K562 (cell line): ENCODE measurements at regions not wholly inside any gene's neighbourhood (a gene's known extent, or its start where the extent isn't known, plus 50 kb on each side); places are given as distances from the start of the nearest gene placed in this dataset.

Source experiments
- ATF4 ChIP-seq: fragments of 450-650 bp; formaldehyde crosslinking; IDR thresholded peaks from 2 replicates; pipeline ENCODE4 v1.4.0; 2022; ENCODE audit warnings: mild to moderate bottlenecking, moderate library complexity
- CBFA2T3 ChIP-seq: fragments of 450-650 bp; IDR thresholded peaks from 2 replicates; pipeline ENCODE4 v1.6.1; 2017
- CHD4 ChIP-seq: fragments of 200-600 bp; sonication (generic); IDR thresholded peaks from 3 replicates; pipeline ENCODE4 v1.6.1; 2012; ENCODE audit warnings: low read depth, mild to moderate bottlenecking, mixed read lengths, low read length, inconsistent platforms; ENCODE audit not compliant: insufficient read depth, insufficient replicate concordance, poor library complexity, severe bottlenecking
- HDAC8 ChIP-seq: fragments of 450-650 bp; IDR thresholded peaks from 2 replicates; pipeline ENCODE4 v1.6.1; 2016; ENCODE audit warnings: mild to moderate bottlenecking, missing genetic modification characterization, moderate library complexity, missing compliant biosample characterization
- HEY1 ChIP-seq: fragments of 250-450 bp; sonication (Bioruptor Pico); IDR thresholded peaks from 2 replicates; pipeline ENCODE4 v1.5.0; 2020; ENCODE audit warnings: mild to moderate bottlenecking, moderate library complexity, borderline replicate concordance
- KAT2B ChIP-seq: IDR thresholded peaks from one replicate; pipeline ENCODE4 v1.6.1; 2012; ENCODE audit warnings: low read depth, mild to moderate bottlenecking, control low read depth, inconsistent platforms, low read length, moderate library complexity
- MAZ ChIP-seq, 2 experiments: fragments of 450-650 bp in 1 of 2; sonication (generic) in 1 of 2; formaldehyde crosslinking; IDR thresholded peaks in 1 of 2; conservative IDR thresholded peaks in 1 of 2; 2 replicates each; pipeline versions ENCODE4 v1.4.0 to v1.5.0; 2020; ENCODE audit warnings: mild to moderate bottlenecking in 1 of 2, missing genetic modification reagents in 1 of 2
- MCM2 ChIP-seq: fragments of 450-650 bp; IDR thresholded peaks from 2 replicates; pipeline ENCODE4 v1.6.1; 2017; ENCODE audit warnings: low read depth, mild to moderate bottlenecking
- MIER1 ChIP-seq: fragments of 450-650 bp; IDR thresholded peaks from 2 replicates; pipeline ENCODE4 v1.6.1; 2016; ENCODE audit warnings: antibody characterized with exemption, mild to moderate bottlenecking, low read depth
- MYNN ChIP-seq, 2 experiments: sonication (generic); formaldehyde crosslinking in 1 of 2; IDR thresholded peaks; 2 replicates each; pipeline versions ENCODE4 v1.5.0 to v1.6.1; 2016 to 2020; ENCODE audit warnings: antibody characterized with exemption in 1 of 2, missing genetic modification reagents in 1 of 2
- REST ChIP-seq, 2 experiments: fragments of 450-650 bp; formaldehyde crosslinking in 1 of 2; IDR thresholded peaks; 2 replicates each; pipeline versions ENCODE4 v1.4.0 to v1.6.1; 2014 to 2020; ENCODE audit warnings: mild to moderate bottlenecking in 2 of 2, borderline replicate concordance in 1 of 2, low read depth in 1 of 2
- SOX6 ChIP-seq: fragments of 450-650 bp; IDR thresholded peaks from 2 replicates; pipeline ENCODE4 v1.6.1; 2014; ENCODE audit warnings: mild to moderate bottlenecking
- TEAD4 ChIP-seq, 2 experiments: sonication (generic) in 1 of 2; formaldehyde crosslinking in 1 of 2; IDR thresholded peaks; 2 replicates each; pipeline versions ENCODE4 v1.6.1 to v1.8.0; 2012 to 2022; ENCODE audit warnings: borderline replicate concordance in 1 of 2, inconsistent platforms in 1 of 2, low read length in 1 of 2, mild to moderate bottlenecking in 1 of 2, missing genetic modification reagents in 1 of 2
- ZNF354B ChIP-seq: fragments of 250-450 bp; sonication (Bioruptor Pico); IDR thresholded peaks from 2 replicates; pipeline ENCODE4 v1.4.0; 2020
- ZNF592 ChIP-seq: fragments of 450-650 bp; IDR thresholded peaks from 2 replicates; pipeline ENCODE4 v1.6.1; 2017; ENCODE audit warnings: antibody characterized with exemption, mild to moderate bottlenecking

DNA sequence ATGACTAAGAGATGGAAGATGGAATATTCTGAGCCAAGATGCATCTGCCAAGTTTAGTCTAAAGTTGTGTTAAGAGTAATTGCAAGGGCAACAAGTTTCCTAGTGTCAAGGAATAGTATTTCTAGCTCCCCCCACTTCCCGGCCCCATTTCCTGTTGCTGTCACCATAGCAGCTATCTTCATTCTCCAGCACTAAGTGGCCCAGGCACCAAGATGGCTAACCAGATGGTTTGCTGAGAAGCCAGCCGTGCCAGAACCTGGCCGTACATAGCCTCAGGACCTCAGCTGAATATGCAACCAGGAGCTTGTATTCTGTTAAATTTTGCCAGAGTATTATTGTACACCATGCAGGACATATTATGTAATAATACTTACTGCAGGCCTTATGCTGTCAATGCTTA is 108.8 kb upstream of the UMPS start (continued):
- no peak for TF ChIP-seq MAZ (CRISPR knock-in tag; conservative IDR thresholded peaks at IDR 0.05 in 1 of 2, IDR thresholded peaks at IDR 0.05 in 1 of 2)
- no peak for TF ChIP-seq REST (IDR thresholded peaks at IDR 0.05; ENCODE audit: borderline replicate concordance)
- no peak for TF ChIP-seq REST (CRISPR knock-in tag; IDR thresholded peaks at IDR 0.05; ENCODE audit: low read depth)
- TF ChIP-seq HDAC8: no peak
- peak; percentile 71 for TF ChIP-seq CBFA2T3
- TF ChIP-seq CHD4: no peak
- no peak for TF ChIP-seq SOX6
- no peak for TF ChIP-seq ATF4 (CRISPR knock-in tag)
- no peak for TF ChIP-seq HEY1 (CRISPR knock-in tag)
- no peak for TF ChIP-seq ZNF354B (CRISPR knock-in tag)
- peak; percentile 52 for TF ChIP-seq TEAD4 (IDR thresholded peaks at IDR 0.05; ENCODE audit: low read length)
- no peak for TF ChIP-seq TEAD4 (CRISPR knock-in tag; IDR thresholded peaks at IDR 0.05; ENCODE audit: borderline replicate concordance)
- no peak for TF ChIP-seq MIER1
- no peak for TF ChIP-seq KAT2B
- no peak for TF ChIP-seq MCM2
- peak; percentile 90 for TF ChIP-seq ZNF592
- TF ChIP-seq MYNN (IDR thresholded peaks at IDR 0.05): no peak
- TF ChIP-seq MYNN (CRISPR knock-in tag; IDR thresholded peaks at IDR 0.05): no peak
